ENCODE measurements at regions not wholly inside any gene's neighbourhood (a gene's known extent, or its start where the extent isn't known, plus 50 kb on each side); places are given as distances from the start of the nearest gene placed in this dataset.

- DNase-seq, result no peak
These were observed 178.0 kb downstream of the PRDM2 start for GRCh38 chr1:13878021-13878420.

- no peak for DNase-seq
These were observed 178.5 kb downstream of the PRDM2 start for GRCh38 chr1:13878451-13878850.

- DNase-seq, result no peak
These were observed 181.5 kb downstream of the PRDM2 start for GRCh38 chr1:13881385-13882088.

- DNase-seq, result peak; percentile 5
These were observed 188.5 kb downstream of the PRDM2 start for GRCh38 chr1:13888351-13888986.

GRCh38 chr1:13889495-13889894 is 189.5 kb downstream of the PRDM2 start:
- DNase-seq, result no peak

GRCh38 chr1:13890766-13891165 is 190.8 kb downstream of the PRDM2 start:
- DNase-seq, result no peak

GRCh38 chr1:13892198-13892597 is 192.2 kb downstream of the PRDM2 start:
- no peak for DNase-seq

- DNase-seq, result peak; percentile 57
These were observed 192.8 kb downstream of the PRDM2 start for GRCh38 chr1:13892671-13893325.

- DNase-seq, result no peak
These were observed 193.4 kb downstream of the PRDM2 start for GRCh38 chr1:13893409-13893821.

- no peak for DNase-seq
These were observed 196.9 kb downstream of the PRDM2 start for GRCh38 chr1:13896932-13897331.

- peak; percentile 1 for DNase-seq
These were observed 198.4 kb downstream of the PRDM2 start for GRCh38 chr1:13898406-13898805.

- no peak for DNase-seq
These were observed 199.9 kb downstream of the PRDM2 start for GRCh38 chr1:13899856-13900255.

- DNase-seq, result no peak
These were observed 200.6 kb downstream of the PRDM2 start for GRCh38 chr1:13900583-13900982.

GRCh38 chr1:13901039-13901438 is 201.1 kb downstream of the PRDM2 start:
- DNase-seq, result peak; percentile 89

- no peak for DNase-seq
These were observed 201.6 kb downstream of the PRDM2 start for GRCh38 chr1:13901597-13901996.

GRCh38 chr1:13908128-13908527 is 208.1 kb downstream of the PRDM2 start:
- DNase-seq, result no peak

- DNase-seq, result no peak
These were observed 212.0 kb downstream of the PRDM2 start for GRCh38 chr1:13911697-13912619.

- DNase-seq, result no peak
These were observed 213.4 kb downstream of the PRDM2 start for GRCh38 chr1:13913396-13913795.

GRCh38 chr1:13916530-13916929 is 216.5 kb downstream of the PRDM2 start:
- DNase-seq, result no peak

- DNase-seq, result no peak
These were observed 217.6 kb downstream of the PRDM2 start for GRCh38 chr1:13917607-13918006.

- no peak for DNase-seq
These were observed 218.9 kb downstream of the PRDM2 start for GRCh38 chr1:13918862-13919261.

- no peak for DNase-seq
These were observed 221.2 kb downstream of the PRDM2 start for GRCh38 chr1:13921190-13921589.

GRCh38 chr1:13922466-13923110 is 222.6 kb downstream of the PRDM2 start:
- no peak for DNase-seq

Measured in NCI-H146 (cell line).